Activated CD4-positive, alpha-beta T cell treated with anti-CD3 and anti-CD28 coated beads, Interleukin-2, amount 50 U/mL, for 24 hours (primary cell): ENCODE measurements at regions not wholly inside any gene's neighbourhood (a gene's known extent, or its start where the extent isn't known, plus 50 kb on each side); places are given as distances from the start of the nearest gene placed in this dataset.
"Not testable (repeated sequence)": the region's sequence is repeated elsewhere in the genome, so short reads cannot be mapped to it uniquely, and the experiment has no call there.

Experiments used
- DNase-seq, 2 donors: peaks; one replicate each; pipeline ENCODE4 v3.0.0-alpha.2; 2020; ENCODE audit warnings: low read depth in 1 of 2, low spot score in 1 of 2

GRCh38 chr9:129415942-129416651 lies 204.8 kb downstream of the C9orf50 start:
- DNase-seq: no peak

- DNase-seq: no peak
Observed at GRCh38 chr9:129414993-129415941, 205.6 kb downstream of the C9orf50 start.

GRCh38 chr9:129414377-129414992 lies 206.4 kb downstream of the C9orf50 start:
- no peak for DNase-seq

- DNase-seq: peak; percentile 98
Observed at GRCh38 chr9:129413537-129414376, 207.1 kb downstream of the C9orf50 start.

GRCh38 chr9:129412814-129413536 lies 207.9 kb downstream of the C9orf50 start:
- DNase-seq: peak; percentile 28 to 42

GRCh38 chr9:129412176-129412813 lies 208.6 kb downstream of the C9orf50 start:
- DNase-seq: not testable (repeated sequence)

- no peak for DNase-seq
Observed at GRCh38 chr9:129411501-129412175, 209.3 kb downstream of the C9orf50 start.

GRCh38 chr9:129410226-129410625 lies 210.7 kb downstream of the C9orf50 start:
- no peak for DNase-seq

GRCh38 chr9:129408535-129409215 lies 212.2 kb downstream of the C9orf50 start:
- DNase-seq: no peak

- no peak for DNase-seq
Observed at GRCh38 chr9:129407905-129408452, 212.9 kb downstream of the C9orf50 start.

GRCh38 chr9:129406278-129407225 lies 214.3 kb downstream of the C9orf50 start:
- DNase-seq: no peak

GRCh38 chr9:129405827-129406213 lies 215.1 kb downstream of the C9orf50 start:
- DNase-seq: no peak

GRCh38 chr9:129405089-129405826 lies 215.6 kb downstream of the C9orf50 start:
- DNase-seq: no peak

- DNase-seq: no peak
Observed at GRCh38 chr9:129404621-129405020, 216.3 kb downstream of the C9orf50 start.

GRCh38 chr9:129403779-129404620 lies 216.9 kb downstream of the C9orf50 start:
- no peak for DNase-seq
